NT2/D1 (cell line): ENCODE measurements at regions not wholly inside any gene's neighbourhood (a gene's known extent, or its start where the extent isn't known, plus 50 kb on each side); places are given as distances from the start of the nearest gene placed in this dataset.

Experiments used
- DNase-seq: peaks from one replicate; pipeline ENCODE4 v3.0.0-alpha.2; 2011; ENCODE audit warnings: low read depth, low spot score
- H3K27me3 ChIP-seq: 2 replicates; pipeline ENCODE4 v1.6.0; 2011; ENCODE audit warnings: mild to moderate bottlenecking; ENCODE audit not compliant: insufficient read length, insufficient read depth
- H3K36me3 ChIP-seq: 2 replicates; pipeline ENCODE4 v1.6.1; 2011; ENCODE audit warnings: mild to moderate bottlenecking, low read length, mixed read lengths; ENCODE audit not compliant: insufficient read depth, insufficient read length
- H3K4me1 ChIP-seq: 2 replicates; pipeline ENCODE4 v1.5.1; 2011; ENCODE audit not compliant: insufficient read depth, insufficient read length
- H3K4me3 ChIP-seq: 2 replicates; pipeline ENCODE4 v1.5.1; 2011; ENCODE audit warnings: low read depth; ENCODE audit not compliant: insufficient read length
- H3K9ac ChIP-seq: 2 replicates; pipeline ENCODE4 v1.6.0; 2011; ENCODE audit warnings: low read depth; ENCODE audit not compliant: insufficient read length
- H3K9me3 ChIP-seq: 2 replicates; pipeline ENCODE4 v1.5.1; 2011; ENCODE audit warnings: mild to moderate bottlenecking, low read length; ENCODE audit not compliant: insufficient read depth
- SUZ12 ChIP-seq: IDR thresholded peaks from 2 replicates; pipeline ENCODE4 v1.6.1; 2011; ENCODE audit not compliant: insufficient read length, insufficient read depth; ENCODE audit errors: extremely low read depth
- YY1 ChIP-seq: IDR thresholded peaks from 2 replicates; pipeline ENCODE4 v1.6.1; 2011; ENCODE audit not compliant: insufficient read length, insufficient read depth
- ZNF274 ChIP-seq: IDR thresholded peaks from 2 replicates; pipeline ENCODE4 v1.6.1; 2011; ENCODE audit warnings: mild to moderate bottlenecking, low read depth, low read length

GRCh38 chr20:57843941-57844625, 134.3 kb upstream of the PMEPA1 start:
- no peak for DNase-seq
- Histone ChIP-seq H3K9me3 (no peaks in the 10 kb centered on the region), H3K9ac (no peak overlapping the region), H3K27me3 (no peaks in the 10 kb centered on the region), H3K36me3 (no peaks in the 10 kb centered on the region), H3K4me1 (peaks cover 7% of the 10 kb centered on the region), H3K4me3 (no peak overlapping the region)
- no peak for TF ChIP-seq SUZ12
- TF ChIP-seq ZNF274: no peak
- TF ChIP-seq YY1: no peak

- Histone ChIP-seq H3K9ac (no peak overlapping the region), H3K4me3 (no peak overlapping the region), H3K27me3 (no peaks in the 10 kb centered on the region), H3K4me1 (peaks cover 7% of the 10 kb centered on the region), H3K36me3 (no peaks in the 10 kb centered on the region), H3K9me3 (no peaks in the 10 kb centered on the region)
- no peak for DNase-seq
- TF ChIP-seq YY1: no peak
- no peak for TF ChIP-seq SUZ12
- no peak for TF ChIP-seq ZNF274
These were observed 132.9 kb upstream of the PMEPA1 start for GRCh38 chr20:57842720-57843119.

GRCh38 chr20:57841297-57841866, 131.6 kb upstream of the PMEPA1 start:
- Histone ChIP-seq H3K4me1 (peaks cover 7% of the 10 kb centered on the region), H3K4me3 (no peak overlapping the region), H3K9ac (no peak overlapping the region), H3K36me3 (no peaks in the 10 kb centered on the region), H3K27me3 (no peaks in the 10 kb centered on the region), H3K9me3 (no peaks in the 10 kb centered on the region)
- no peak for DNase-seq
- no peak for TF ChIP-seq SUZ12
- no peak for TF ChIP-seq ZNF274
- TF ChIP-seq YY1: no peak

GRCh38 chr20:57840504-57841296, 130.9 kb upstream of the PMEPA1 start:
- DNase-seq: no peak
- H3K9ac ChIP-seq: no peak overlapping the region
- H3K4me3 ChIP-seq: no peak overlapping the region
- H3K4me1 ChIP-seq: peaks cover 12% of the 10 kb centered on the region
- TF ChIP-seq ZNF274: no peak
- no peak for TF ChIP-seq SUZ12
- no peak for TF ChIP-seq YY1
- peaks cover 6% of the 10 kb centered on the region for H3K27me3 ChIP-seq
- no peaks in the 10 kb centered on the region for H3K9me3 ChIP-seq
- H3K36me3 ChIP-seq: no peaks in the 10 kb centered on the region

- H3K27me3 ChIP-seq: peaks cover 7% of the 10 kb centered on the region
- DNase-seq: no peak
These were observed 130.3 kb upstream of the PMEPA1 start for GRCh38 chr20:57840066-57840465.

GRCh38 chr20:57838670-57839151, 128.9 kb upstream of the PMEPA1 start:
- peaks cover 7% of the 10 kb centered on the region for H3K4me1 ChIP-seq
- no peaks in the 10 kb centered on the region for H3K36me3 ChIP-seq
- H3K4me3 ChIP-seq: no peak overlapping the region
- H3K9ac ChIP-seq: no peak overlapping the region
- peaks cover 15% of the 10 kb centered on the region for H3K27me3 ChIP-seq
- TF ChIP-seq ZNF274 (no peak), YY1 (no peak), SUZ12 (no peak)
- DNase-seq: no peak
- H3K9me3 ChIP-seq: no peaks in the 10 kb centered on the region

More at GRCh38 chr20:57840066-57840465, 130.3 kb upstream of the PMEPA1 start:
- Histone ChIP-seq H3K4me3 (no peak overlapping the region), H3K4me1 (peaks cover 13% of the 10 kb centered on the region), H3K9me3 (no peaks in the 10 kb centered on the region), H3K36me3 (no peaks in the 10 kb centered on the region), H3K9ac (no peak overlapping the region)
- TF ChIP-seq YY1 (no peak), ZNF274 (no peak), SUZ12 (no peak)
